Amniotic epithelial cell (primary cell): ENCODE measurements at regions not wholly inside any gene's neighbourhood (a gene's known extent, or its start where the extent isn't known, plus 50 kb on each side); places are given as distances from the start of the nearest gene placed in this dataset.

Experiments
- DNase-seq: peaks from one replicate; pipeline ENCODE4 v3.0.0-alpha.2; 2010; ENCODE audit warnings: low read depth

- DNase-seq, result no peak
Measured at GRCh38 chr1:73953586-73953985, 244.4 kb downstream of the LRRIQ3 start.

GRCh38 chr1:73953186-73953585, 244.8 kb downstream of the LRRIQ3 start:
- DNase-seq, result no peak

- DNase-seq, result no peak
Measured at GRCh38 chr1:73948055-73948454, 249.9 kb downstream of the LRRIQ3 start.

GRCh38 chr1:73947009-73947408, 251.0 kb downstream of the LRRIQ3 start:
- no peak for DNase-seq

GRCh38 chr1:73943270-73943669, 254.7 kb downstream of the LRRIQ3 start:
- DNase-seq, result no peak

GRCh38 chr1:73930293-73930692, 267.7 kb downstream of the LRRIQ3 start:
- DNase-seq, result no peak

GRCh38 chr1:73914951-73915350, 283.0 kb downstream of the LRRIQ3 start:
- no peak for DNase-seq

GRCh38 chr1:73913025-73913424, 285.0 kb downstream of the LRRIQ3 start:
- DNase-seq, result no peak

GRCh38 chr1:73911849-73912248, 286.1 kb downstream of the LRRIQ3 start:
- no peak for DNase-seq

- no peak for DNase-seq
Measured at GRCh38 chr1:73910466-73910865, 287.5 kb downstream of the LRRIQ3 start.

- DNase-seq, result no peak
Measured at GRCh38 chr1:73910062-73910461, 287.9 kb downstream of the LRRIQ3 start.

- DNase-seq, result no peak
Measured at GRCh38 chr1:73909043-73909562, 288.9 kb downstream of the LRRIQ3 start.

GRCh38 chr1:73907051-73907450, 290.9 kb downstream of the LRRIQ3 start:
- DNase-seq, result no peak

- DNase-seq, result no peak
Measured at GRCh38 chr1:73903092-73903491, 294.9 kb downstream of the LRRIQ3 start.

GRCh38 chr1:73901738-73902137, 296.2 kb downstream of the LRRIQ3 start:
- no peak for DNase-seq

GRCh38 chr1:73899311-73899710, 298.7 kb downstream of the LRRIQ3 start:
- DNase-seq, result no peak

GRCh38 chr1:73898540-73898939, 299.4 kb downstream of the LRRIQ3 start:
- no peak for DNase-seq

- no peak for DNase-seq
Measured at GRCh38 chr1:73887412-73887811, 310.6 kb downstream of the LRRIQ3 start.

GRCh38 chr1:73886716-73887115, 311.3 kb downstream of the LRRIQ3 start:
- no peak for DNase-seq

GRCh38 chr1:73874806-73875205, 323.2 kb downstream of the LRRIQ3 start:
- no peak for DNase-seq

- no peak for DNase-seq
Measured at GRCh38 chr1:73868810-73869336, 329.1 kb downstream of the LRRIQ3 start.

GRCh38 chr1:73862355-73862754, 335.6 kb downstream of the LRRIQ3 start:
- DNase-seq, result no peak

GRCh38 chr1:73860421-73860950, 337.5 kb downstream of the LRRIQ3 start:
- no peak for DNase-seq

GRCh38 chr1:73859227-73859626, 338.7 kb downstream of the LRRIQ3 start:
- no peak for DNase-seq
